ENCODE measurements at regions not wholly inside any gene's neighbourhood (a gene's known extent, or its start where the extent isn't known, plus 50 kb on each side); places are given as distances from the start of the nearest gene placed in this dataset.

- H3K27me3 ChIP-seq (ENCODE audit: insufficient read depth, low read depth, low read length) = no peaks in the 10 kb centered on the region
- no peak overlapping the region for H2AFZ ChIP-seq (ENCODE audit: low read depth, low read length)
- H3F3A ChIP-seq (ENCODE audit: insufficient read depth, low read length, poor library complexity, severe bottlenecking) = no peaks in the 10 kb centered on the region
- TF ChIP-seq REST (IDR thresholded peaks at IDR 0.05; ENCODE audit: borderline replicate concordance) (no peak), POLR2AphosphoS5 (IDR thresholded peaks at IDR 0.05) (no peak), MXI1 (conservative IDR thresholded peaks at IDR 0.05; ENCODE audit: poor library complexity, severe bottlenecking) (no peak), TAF1 (IDR thresholded peaks at IDR 0.05; ENCODE audit: low read depth) (no peak), EZH2 (IDR thresholded peaks at IDR 0.05; ENCODE audit: borderline replicate concordance, insufficient read depth, low read length, poor library complexity, severe bottlenecking) (no peak), SMC3 (conservative IDR thresholded peaks at IDR 0.05; ENCODE audit: poor library complexity) (no peak), EP300 (conservative IDR thresholded peaks at IDR 0.05; ENCODE audit: poor library complexity, severe bottlenecking) (no peak), RAD21 (conservative IDR thresholded peaks at IDR 0.05) (no peak), CTCF (IDR thresholded peaks at IDR 0.05; ENCODE audit: poor library complexity, severe bottlenecking) (no peak)
- H3K9me3 ChIP-seq (ENCODE audit: low read length) = no peaks in the 10 kb centered on the region
- H3K36me3 ChIP-seq (ENCODE audit: insufficient read depth, low read length) = no peaks in the 10 kb centered on the region
- no peaks in the 10 kb centered on the region for H4K20me1 ChIP-seq (ENCODE audit: insufficient read depth)
- no peaks in the 10 kb centered on the region for H3K79me2 ChIP-seq (replicated peaks; ENCODE audit: insufficient read depth, low read length)
- H3K4me2 ChIP-seq (ENCODE audit: low read length) = no peak overlapping the region
- H3K9me2 ChIP-seq (ENCODE audit: insufficient read depth, low read length) = no peaks in the 10 kb centered on the region
- no peak overlapping the region for H3K27ac ChIP-seq (ENCODE audit: low read length)
- no peak overlapping the region for H3K9ac ChIP-seq (ENCODE audit: low read length)
- H3K4me3 ChIP-seq (ENCODE audit: low read length) = no peak overlapping the region
These were observed 155.2 kb downstream of the MBL2 start for GRCh38 chr10:52617346-52617745.

GRCh38 chr10:52619052-52619451, 153.5 kb downstream of the MBL2 start:
- Histone ChIP-seq H3F3A (ENCODE audit: insufficient read depth, low read length, poor library complexity, severe bottlenecking) (no peaks in the 10 kb centered on the region), H2AFZ (ENCODE audit: low read depth, low read length) (no peak overlapping the region), H3K9me2 (ENCODE audit: insufficient read depth, low read length) (no peaks in the 10 kb centered on the region), H3K4me3 (ENCODE audit: low read length) (no peak overlapping the region), H3K9me3 (ENCODE audit: low read length) (no peaks in the 10 kb centered on the region), H3K27me3 (ENCODE audit: insufficient read depth, low read depth, low read length) (no peaks in the 10 kb centered on the region), H4K20me1 (ENCODE audit: insufficient read depth) (no peaks in the 10 kb centered on the region), H3K4me2 (ENCODE audit: low read length) (no peak overlapping the region), H3K9ac (ENCODE audit: low read length) (no peak overlapping the region), H3K79me2 (replicated peaks; ENCODE audit: insufficient read depth, low read length) (no peaks in the 10 kb centered on the region), H3K36me3 (ENCODE audit: insufficient read depth, low read length) (no peaks in the 10 kb centered on the region), H3K27ac (ENCODE audit: low read length) (no peak overlapping the region)
- TF ChIP-seq TAF1 (IDR thresholded peaks at IDR 0.05; ENCODE audit: low read depth) (no peak), EZH2 (IDR thresholded peaks at IDR 0.05; ENCODE audit: borderline replicate concordance, insufficient read depth, low read length, poor library complexity, severe bottlenecking) (no peak), CTCF (IDR thresholded peaks at IDR 0.05; ENCODE audit: poor library complexity, severe bottlenecking) (no peak), POLR2AphosphoS5 (IDR thresholded peaks at IDR 0.05) (no peak), SMC3 (conservative IDR thresholded peaks at IDR 0.05; ENCODE audit: poor library complexity) (no peak), MXI1 (conservative IDR thresholded peaks at IDR 0.05; ENCODE audit: poor library complexity, severe bottlenecking) (no peak), REST (IDR thresholded peaks at IDR 0.05; ENCODE audit: borderline replicate concordance) (no peak), EP300 (conservative IDR thresholded peaks at IDR 0.05; ENCODE audit: poor library complexity, severe bottlenecking) (no peak), RAD21 (conservative IDR thresholded peaks at IDR 0.05) (no peak)

All from neural cell (in vitro differentiated cells).